ENCODE measurements at regions not wholly inside any gene's neighbourhood (a gene's known extent, or its start where the extent isn't known, plus 50 kb on each side); places are given as distances from the start of the nearest gene placed in this dataset.

- H3K27ac ChIP-seq (ENCODE audit: low read length in 2 of 2) = no peak overlapping the region
- POLR2A ChIA-PET = no interaction called here
- H3K4me2 ChIP-seq (replicated peaks; ENCODE audit: low read depth, low read length, poor library complexity, severe bottlenecking) = no peak overlapping the region
- no peaks in the 10 kb centered on the region for H3K27me3 ChIP-seq (replicated peaks in 1 of 4; ENCODE audit: control extremely low read depth in 1 of 4, control insufficient read depth in 3 of 4, insufficient read depth in 4 of 4, low read length in 3 of 4)
- Mint-ChIP-seq H3K27me3 (no peaks in the 10 kb centered on the region), H3K9me3 (ENCODE audit: insufficient read depth) (no peaks in the 10 kb centered on the region), H3K4me1 (peaks cover 3% of the 10 kb centered on the region), H3K4me3 (no peak overlapping the region), H3K27ac (no peak overlapping the region)
- H3K9me3 ChIP-seq (ENCODE audit: control extremely low read depth in 1 of 3, control insufficient read depth in 2 of 3, insufficient read depth in 1 of 3, low read length in 2 of 3) = no peaks in the 10 kb centered on the region
- H3K36me3 ChIP-seq (replicated peaks in 1 of 2; ENCODE audit: control extremely low read depth in 1 of 2, control insufficient read depth in 1 of 2, extremely low read depth in 1 of 2, insufficient read depth in 2 of 2, low read length in 1 of 2) = no peaks in the 10 kb centered on the region
- no peak overlapping the region for H3K9ac ChIP-seq (ENCODE audit: low read length)
- WGBS (ENCODE audit: insufficient coverage) = no CpG with 5 or more reads among the region's 1 CpG
- H3K4me1 ChIP-seq (ENCODE audit: control insufficient read depth in 2 of 2, insufficient read depth in 2 of 2, low read length in 2 of 2) = no peaks in the 10 kb centered on the region
- CTCF ChIA-PET = no interaction called here
- H3K4me3 ChIP-seq (ENCODE audit: control extremely low read depth in 1 of 5, extremely low read depth in 1 of 5, insufficient read depth in 1 of 5, low read depth in 2 of 5, low read length in 4 of 5) = no peak overlapping the region
- no peaks in the 10 kb centered on the region for H3K79me2 ChIP-seq (ENCODE audit: control insufficient read depth, insufficient read depth, low read length)
- intact Hi-C loops (cut with micrococcal nuclease) = no loop called here
- DNase-seq = no peak
- no peak for ATAC-seq (ENCODE audit: low read depth)
- no peak for TF ChIP-seq EZH2 (IDR thresholded peaks at IDR 0.05; ENCODE audit: borderline replicate concordance, insufficient read depth, low read depth, low read length, poor library complexity, severe bottlenecking)
- TF ChIP-seq CTCF (IDR thresholded peaks at IDR 0.05) = no peak
- no peaks in the 10 kb centered on the region for H4K20me1 ChIP-seq (ENCODE audit: control insufficient read depth, insufficient read depth, low read length, poor library complexity, severe bottlenecking)
- no peak overlapping the region for H2AFZ ChIP-seq (ENCODE audit: insufficient read depth, low read depth, low read length, poor library complexity, severe bottlenecking)
Measured at GRCh38 chr1:221018414-221018813, 139.2 kb downstream of the HLX start.

GRCh38 chr1:221022331-221022730, 143.1 kb downstream of the HLX start:
- no peaks in the 10 kb centered on the region for H3K36me3 ChIP-seq (replicated peaks in 1 of 2; ENCODE audit: control extremely low read depth in 1 of 2, control insufficient read depth in 1 of 2, extremely low read depth in 1 of 2, insufficient read depth in 2 of 2, low read length in 1 of 2)
- no peak for TF ChIP-seq CTCF (IDR thresholded peaks at IDR 0.05)
- TF ChIP-seq EZH2 (IDR thresholded peaks at IDR 0.05; ENCODE audit: borderline replicate concordance, insufficient read depth, low read depth, low read length, poor library complexity, severe bottlenecking) = no peak
- no peak overlapping the region for H3K4me3 Mint-ChIP-seq
- peaks cover 23% of the 10 kb centered on the region for H3K4me1 Mint-ChIP-seq
- H3K79me2 ChIP-seq (ENCODE audit: control insufficient read depth, insufficient read depth, low read length) = no peaks in the 10 kb centered on the region
- H3K27me3 ChIP-seq (replicated peaks in 1 of 4; ENCODE audit: control extremely low read depth in 1 of 4, control insufficient read depth in 3 of 4, insufficient read depth in 4 of 4, low read length in 3 of 4) = no peaks in the 10 kb centered on the region
- POLR2A ChIA-PET = no interaction called here
- no CpG with 5 or more reads among the region's 3 CpGs for WGBS (ENCODE audit: insufficient coverage)
- H3K4me3 ChIP-seq (ENCODE audit: control extremely low read depth in 1 of 5, extremely low read depth in 1 of 5, insufficient read depth in 1 of 5, low read depth in 2 of 5, low read length in 4 of 5) = no peak overlapping the region
- no peaks in the 10 kb centered on the region for H3K27me3 Mint-ChIP-seq
- ATAC-seq (ENCODE audit: low read depth) (no peak), DNase-seq (no peak)
- H3K9ac ChIP-seq (ENCODE audit: low read length) = no peak overlapping the region
- no peak overlapping the region for H2AFZ ChIP-seq (ENCODE audit: insufficient read depth, low read depth, low read length, poor library complexity, severe bottlenecking)
- H3K27ac ChIP-seq (ENCODE audit: low read length in 2 of 2) = no peak overlapping the region
- H3K4me1 ChIP-seq (ENCODE audit: control insufficient read depth in 2 of 2, insufficient read depth in 2 of 2, low read length in 2 of 2) = peaks cover 12 to 13% of the 10 kb centered on the region in 2 donors
- H3K9me3 ChIP-seq (ENCODE audit: control extremely low read depth in 1 of 3, control insufficient read depth in 2 of 3, insufficient read depth in 1 of 3, low read length in 2 of 3) = no peaks in the 10 kb centered on the region
- H3K4me2 ChIP-seq (replicated peaks; ENCODE audit: low read depth, low read length, poor library complexity, severe bottlenecking) = no peak overlapping the region
- intact Hi-C loops (cut with micrococcal nuclease) = no loop called here
- no peaks in the 10 kb centered on the region for H3K9me3 Mint-ChIP-seq (ENCODE audit: insufficient read depth)
- H4K20me1 ChIP-seq (ENCODE audit: control insufficient read depth, insufficient read depth, low read length, poor library complexity, severe bottlenecking) = no peaks in the 10 kb centered on the region
- CTCF ChIA-PET = no interaction called here
- no peak overlapping the region for H3K27ac Mint-ChIP-seq

Data from B cell (primary cell).